GM23338 (cell line): ENCODE measurements at regions not wholly inside any gene's neighbourhood (a gene's known extent, or its start where the extent isn't known, plus 50 kb on each side); places are given as distances from the start of the nearest gene placed in this dataset.
A peak's percentile ranks its signal among the peaks of the same experiment; 100 is the strongest.
"Not testable (repeated sequence)": the region's sequence is repeated elsewhere in the genome, so short reads cannot be mapped to it uniquely, and the experiment has no call there.

Experiments used
- ATAC-seq: fragments of 200-7000 bp; cut with Tn5 transposase; 3 replicates; pipeline ENCODE4 v1.9.1; 2020
- DNase-seq: peaks from one replicate; pipeline ENCODE4 v3.0.0-alpha.2; 2015; ENCODE audit warnings: low spot score
- H2AFZ ChIP-seq: fragments of 200-600 bp; sonication (generic); 2 replicates; pipeline ENCODE4 v1.8.0; 2016; ENCODE audit warnings: antibody characterized with exemption, mild to moderate bottlenecking, moderate library complexity
- H3F3A ChIP-seq: fragments of 200-600 bp; sonication (generic); replicated peaks from 2 replicates; pipeline ENCODE4 v1.8.0; 2017; ENCODE audit warnings: antibody characterized with exemption, mixed run types, low read depth
- H3K27ac ChIP-seq: fragments of 200-600 bp; sonication (generic); 2 replicates; pipeline ENCODE4 v1.6.1; 2016; ENCODE audit warnings: low read depth
- H3K27me3 ChIP-seq: fragments of 200-600 bp; sonication (generic); 2 replicates; pipeline ENCODE4 v1.8.0; 2016; ENCODE audit warnings: mild to moderate bottlenecking, mixed run types, moderate library complexity; ENCODE audit not compliant: insufficient read depth
- H3K36me3 ChIP-seq: fragments of 200-600 bp; sonication (generic); 2 replicates; pipeline ENCODE4 v1.8.0; 2016; ENCODE audit warnings: mild to moderate bottlenecking; ENCODE audit not compliant: insufficient read depth
- H3K4me1 ChIP-seq: fragments of 200-600 bp; sonication (generic); 2 replicates; pipeline ENCODE4 v1.8.0; 2016; ENCODE audit warnings: mild to moderate bottlenecking, moderate library complexity; ENCODE audit not compliant: insufficient read depth
- H3K4me2 ChIP-seq: fragments of 200-600 bp; sonication (generic); 2 replicates; pipeline ENCODE4 v1.7.1; 2017; ENCODE audit warnings: mixed run types
- H3K4me3 ChIP-seq: fragments of 200-600 bp; sonication (generic); 2 replicates; pipeline ENCODE4 v1.6.1; 2016; ENCODE audit warnings: mixed run types
- H3K79me2 ChIP-seq: fragments of 200-600 bp; sonication (generic); replicated peaks from 2 replicates; pipeline ENCODE4 v1.8.0; 2017; ENCODE audit warnings: mild to moderate bottlenecking; ENCODE audit not compliant: insufficient read depth
- H3K9me2 ChIP-seq: fragments of 200-600 bp; sonication (generic); 2 replicates; pipeline ENCODE4 v1.8.0; 2017; ENCODE audit not compliant: insufficient read depth
- H4K20me1 ChIP-seq: fragments of 200-600 bp; sonication (generic); replicated peaks from 2 replicates; pipeline ENCODE4 v1.8.0; 2017; ENCODE audit warnings: mild to moderate bottlenecking; ENCODE audit not compliant: insufficient read depth
- H3K27ac Mint-ChIP-seq: 2 replicates; pipeline ENCODE4 v1.8.0; 2020; ENCODE audit warnings: inconsistent platforms, mild to moderate bottlenecking, moderate library complexity, mixed read lengths
- H3K27me3 Mint-ChIP-seq: 3 replicates; pipeline ENCODE4 v1.8.0; 2022; ENCODE audit warnings: low read depth, mild to moderate bottlenecking, moderate library complexity, mixed read lengths, inconsistent platforms; ENCODE audit not compliant: insufficient read depth, poor library complexity
- H3K36me3 Mint-ChIP-seq: 3 replicates; pipeline ENCODE4 v1.8.0; 2021; ENCODE audit warnings: low read depth, mild to moderate bottlenecking, inconsistent platforms, moderate library complexity, mixed read lengths
- H3K4me1 Mint-ChIP-seq: 3 replicates; pipeline ENCODE4 v1.8.0; 2020; ENCODE audit warnings: mild to moderate bottlenecking, inconsistent platforms, mixed read lengths
- H3K4me3 Mint-ChIP-seq: 3 replicates; pipeline ENCODE4 v1.8.0; 2021; ENCODE audit warnings: moderate library complexity, mild to moderate bottlenecking, inconsistent platforms, mixed read lengths
- H3K9me3 Mint-ChIP-seq: 3 replicates; pipeline ENCODE4 v1.8.0; 2020; ENCODE audit warnings: moderate library complexity, mild to moderate bottlenecking, inconsistent platforms, mixed read lengths
- CREB1 ChIP-seq: fragments of 250-450 bp; sonication (Bioruptor Pico); IDR thresholded peaks from 2 replicates; pipeline ENCODE4 v1.5.0; 2020; ENCODE audit warnings: low read depth, mild to moderate bottlenecking, moderate library complexity
- JUNB ChIP-seq: IDR thresholded peaks from one replicate; pipeline ENCODE4 v1.6.1; 2016; ENCODE audit warnings: antibody characterized with exemption; ENCODE audit not compliant: unreplicated experiment
- NANOG ChIP-seq: IDR thresholded peaks from 2 replicates; pipeline ENCODE4 v1.6.1; 2016; ENCODE audit warnings: antibody characterized with exemption, borderline replicate concordance
- POLR2AphosphoS5 ChIP-seq: IDR thresholded peaks from 2 replicates; pipeline ENCODE4 v1.6.1; 2016; ENCODE audit warnings: antibody characterized with exemption, low read depth
- REST ChIP-seq: IDR thresholded peaks from one replicate; pipeline ENCODE4 v1.6.1; 2018; ENCODE audit warnings: antibody characterized with exemption; ENCODE audit not compliant: unreplicated experiment
- STAT1 ChIP-seq: IDR thresholded peaks from one replicate; pipeline ENCODE4 v1.6.1; 2016; ENCODE audit warnings: antibody characterized with exemption; ENCODE audit not compliant: unreplicated experiment
- ZNF462 ChIP-seq: fragments of 250-450 bp; sonication (Bioruptor Pico); IDR thresholded peaks from 2 replicates; pipeline ENCODE4 v1.5.0; 2020; ENCODE audit warnings: mild to moderate bottlenecking, moderate library complexity

- no peak for TF ChIP-seq REST
- no peak for TF ChIP-seq JUNB
These were observed 777.6 kb upstream of the NCAM2 start (continued) for GRCh38 chr21:20220586-20220985.

DNA sequence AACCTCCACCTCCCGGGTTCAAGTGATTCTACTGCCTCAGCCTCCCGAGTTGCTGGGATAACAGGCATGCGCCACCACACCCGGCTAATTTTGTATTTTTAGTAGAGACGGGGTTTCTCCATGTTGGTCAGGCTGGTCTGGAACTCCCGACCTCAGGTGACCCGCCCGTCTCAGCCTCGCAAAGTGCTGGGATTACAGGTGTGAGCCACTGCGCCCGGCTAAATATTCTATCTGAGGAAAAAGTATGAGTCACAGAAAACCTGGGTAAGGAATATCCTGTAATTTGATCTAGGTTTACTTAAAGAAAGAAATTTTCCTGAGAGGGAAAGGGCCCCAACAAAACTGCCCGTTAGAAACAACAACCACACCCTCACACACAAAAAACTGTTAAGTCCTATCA, 776.2 kb upstream of the NCAM2 start:
- H3K9me2 ChIP-seq, result peaks cover 11% of the 10 kb centered on the region
- not testable (repeated sequence) for H3K4me1 Mint-ChIP-seq, H3K4me1 ChIP-seq, H3K79me2 ChIP-seq, DNase-seq, H3K27ac ChIP-seq, H3K9me3 Mint-ChIP-seq, H2AFZ ChIP-seq, H3K27me3 Mint-ChIP-seq, H3K36me3 ChIP-seq, H3K4me2 ChIP-seq, H4K20me1 ChIP-seq, H3F3A ChIP-seq, H3K4me3 ChIP-seq, H3K4me3 Mint-ChIP-seq, H3K27ac Mint-ChIP-seq, H3K27me3 ChIP-seq, ATAC-seq, H3K36me3 Mint-ChIP-seq

GRCh38 chr21:20236649-20237048, 761.6 kb upstream of the NCAM2 start:
- H2AFZ ChIP-seq, H3K4me1 Mint-ChIP-seq, H3K79me2 ChIP-seq, H3F3A ChIP-seq, H3K27me3 ChIP-seq, H3K4me3 ChIP-seq, H3K27ac Mint-ChIP-seq, ATAC-seq, H4K20me1 ChIP-seq, H3K4me2 ChIP-seq, DNase-seq, H3K4me3 Mint-ChIP-seq, H3K4me1 ChIP-seq, H3K36me3 ChIP-seq, H3K9me2 ChIP-seq, H3K27ac ChIP-seq, H3K27me3 Mint-ChIP-seq: not testable (repeated sequence)
- Mint-ChIP-seq H3K36me3 (peaks cover 12% of the 10 kb centered on the region; the same call in 2 of the 3 replicates), H3K9me3 (peaks cover 19% of the 10 kb centered on the region)

- no peak overlapping the region for H3K4me2 ChIP-seq
- H3K36me3 ChIP-seq, result no peaks in the 10 kb centered on the region
- H3K4me1 ChIP-seq, result 0 out of 2 replicates have a peak, but pooled peaks cover 3% of the 10 kb centered on the region
- H2AFZ ChIP-seq, result peak overlapping the region; percentile 60; the same call in 1 of the 2 replicates
- H3K36me3 Mint-ChIP-seq, result no peaks in the 10 kb centered on the region
- H3K27me3 ChIP-seq, result no peaks in the 10 kb centered on the region
- DNase-seq (no peak), ATAC-seq (no peak)
- H3K4me1 Mint-ChIP-seq, result peaks cover 6% of the 10 kb centered on the region; the same call in 2 of the 3 replicates
- no peaks in the 10 kb centered on the region for H3K27me3 Mint-ChIP-seq
- no peaks in the 10 kb centered on the region for H3K9me3 Mint-ChIP-seq
- no peak overlapping the region for H3K27ac ChIP-seq
- H4K20me1 ChIP-seq, result no peaks in the 10 kb centered on the region
- no peak overlapping the region for H3K4me3 Mint-ChIP-seq
- H3K9me2 ChIP-seq, result no peaks in the 10 kb centered on the region
- no peaks in the 10 kb centered on the region for H3K79me2 ChIP-seq
- H3K4me3 ChIP-seq, result no peak overlapping the region
- H3K27ac Mint-ChIP-seq, result no peak overlapping the region
- no peaks in the 10 kb centered on the region for H3F3A ChIP-seq
- TF ChIP-seq ZNF462 (CRISPR knock-in tag) (no peak), NANOG (no peak), CREB1 (no peak), POLR2AphosphoS5 (no peak), STAT1 (no peak)
These were observed 748.8 kb upstream of the NCAM2 start for GRCh38 chr21:20249401-20249800.
